LNCaP clone FGC (cell line): ENCODE measurements at regions not wholly inside any gene's neighbourhood (a gene's known extent, or its start where the extent isn't known, plus 50 kb on each side); places are given as distances from the start of the nearest gene placed in this dataset.
"Not testable (repeated sequence)": the region's sequence is repeated elsewhere in the genome, so short reads cannot be mapped to it uniquely, and the experiment has no call there.

Experiments
- DNase-seq: peaks from one replicate; pipeline ENCODE4 v3.0.0-alpha.2; 2011; ENCODE audit warnings: low read depth
- H3K4me3 ChIP-seq: 2 replicates; pipeline ENCODE4 v1.5.1; 2011; ENCODE audit warnings: mild to moderate bottlenecking, low read depth, low read length, control low read depth
- TF ChIP-seq, protein P1 (sequence below): IDR thresholded peaks from 2 replicates; pipeline ENCODE4 v1.5.1; 2012; ENCODE audit warnings: mild to moderate bottlenecking; ENCODE audit not compliant: control insufficient read depth, insufficient read depth; ENCODE audit errors: extremely low read depth

DNA sequence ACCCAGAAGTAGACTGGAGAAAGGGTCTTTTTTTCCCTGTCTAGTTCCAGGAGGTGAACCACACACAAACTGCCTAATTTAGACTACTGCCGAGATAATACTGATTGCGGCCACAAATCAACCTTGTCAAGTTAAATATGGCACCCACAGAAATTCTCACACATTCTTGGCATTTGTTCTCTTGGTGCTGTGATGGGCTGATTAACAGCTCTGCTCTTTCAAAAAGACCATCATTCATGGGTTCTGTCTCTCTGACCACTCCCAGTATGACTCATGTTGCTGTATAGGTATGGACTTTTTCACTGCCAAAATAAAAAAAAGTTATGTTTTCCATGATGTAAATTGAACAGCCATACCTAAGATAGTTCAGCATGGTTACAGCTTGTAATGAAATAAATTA lies 1003.5 kb upstream of the LCORL start:
- TF ChIP-seq, protein P1, sequence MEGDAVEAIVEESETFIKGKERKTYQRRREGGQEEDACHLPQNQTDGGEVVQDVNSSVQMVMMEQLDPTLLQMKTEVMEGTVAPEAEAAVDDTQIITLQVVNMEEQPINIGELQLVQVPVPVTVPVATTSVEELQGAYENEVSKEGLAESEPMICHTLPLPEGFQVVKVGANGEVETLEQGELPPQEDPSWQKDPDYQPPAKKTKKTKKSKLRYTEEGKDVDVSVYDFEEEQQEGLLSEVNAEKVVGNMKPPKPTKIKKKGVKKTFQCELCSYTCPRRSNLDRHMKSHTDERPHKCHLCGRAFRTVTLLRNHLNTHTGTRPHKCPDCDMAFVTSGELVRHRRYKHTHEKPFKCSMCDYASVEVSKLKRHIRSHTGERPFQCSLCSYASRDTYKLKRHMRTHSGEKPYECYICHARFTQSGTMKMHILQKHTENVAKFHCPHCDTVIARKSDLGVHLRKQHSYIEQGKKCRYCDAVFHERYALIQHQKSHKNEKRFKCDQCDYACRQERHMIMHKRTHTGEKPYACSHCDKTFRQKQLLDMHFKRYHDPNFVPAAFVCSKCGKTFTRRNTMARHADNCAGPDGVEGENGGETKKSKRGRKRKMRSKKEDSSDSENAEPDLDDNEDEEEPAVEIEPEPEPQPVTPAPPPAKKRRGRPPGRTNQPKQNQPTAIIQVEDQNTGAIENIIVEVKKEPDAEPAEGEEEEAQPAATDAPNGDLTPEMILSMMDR: no peak
- no peak for DNase-seq
- no peak overlapping the region for H3K4me3 ChIP-seq

DNA sequence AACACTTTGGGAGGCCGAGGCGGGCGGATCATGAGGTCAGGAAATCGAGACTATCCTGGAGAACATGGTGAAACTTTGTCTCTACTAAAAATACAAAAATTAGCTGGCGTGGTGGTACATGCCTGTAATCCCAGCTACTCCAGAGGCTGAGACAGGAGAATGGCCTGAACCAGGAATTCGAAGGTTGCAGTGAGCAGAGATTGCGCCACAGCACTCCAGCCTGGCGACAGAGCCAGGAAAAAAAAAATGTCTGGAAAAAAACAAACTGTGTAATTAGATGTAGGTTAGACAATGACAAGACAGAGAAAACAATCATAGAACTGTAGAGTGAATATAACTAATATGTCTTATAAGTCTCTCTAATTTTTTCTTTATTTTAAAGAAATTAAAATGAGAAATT lies 1002.5 kb upstream of the LCORL start:
- TF ChIP-seq, protein P1: no peak
- DNase-seq: no peak
- H3K4me3 ChIP-seq: no peak overlapping the region

DNA sequence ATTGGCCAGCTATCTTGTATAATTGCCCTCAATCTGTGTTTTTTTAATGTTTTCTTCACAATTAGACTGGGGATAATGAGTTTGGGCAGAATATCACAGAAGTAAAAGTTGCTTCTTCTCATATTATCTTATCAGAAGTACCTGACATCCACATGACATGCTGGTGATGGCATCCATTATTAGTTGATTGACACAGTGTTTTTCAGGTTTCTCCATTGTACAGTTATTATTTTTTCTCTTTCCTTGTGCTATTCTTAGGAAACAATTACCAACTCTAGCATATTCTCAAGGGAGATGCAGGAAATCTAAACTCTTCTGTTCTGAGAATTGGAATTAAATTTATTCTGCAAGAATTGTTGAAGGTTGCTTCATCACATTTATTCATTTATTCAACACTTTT lies 1000.1 kb upstream of the LCORL start:
- no peak overlapping the region for H3K4me3 ChIP-seq
- no peak for DNase-seq
- TF ChIP-seq, protein P1: no peak

DNA sequence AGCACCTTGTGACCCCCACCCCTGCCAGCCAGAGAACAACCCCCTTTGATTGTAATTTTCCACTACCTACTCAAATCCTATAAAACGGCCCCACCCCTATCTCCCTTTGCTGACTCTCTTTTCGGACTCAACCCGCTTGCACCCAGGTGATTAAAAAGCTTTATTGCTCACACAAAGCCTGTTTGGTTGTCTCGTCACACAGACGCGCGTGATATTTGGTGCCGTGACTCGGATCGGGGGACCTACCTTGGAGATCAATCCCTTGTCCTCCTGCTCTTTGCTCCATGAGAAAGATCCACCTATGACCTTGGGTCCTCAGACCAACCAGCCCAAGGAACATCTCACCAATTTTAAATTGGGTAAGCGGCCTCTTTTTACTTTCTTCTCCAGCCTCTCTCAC lies 995.0 kb upstream of the LCORL start:
- H3K4me3 ChIP-seq, DNase-seq: not testable (repeated sequence)

DNA sequence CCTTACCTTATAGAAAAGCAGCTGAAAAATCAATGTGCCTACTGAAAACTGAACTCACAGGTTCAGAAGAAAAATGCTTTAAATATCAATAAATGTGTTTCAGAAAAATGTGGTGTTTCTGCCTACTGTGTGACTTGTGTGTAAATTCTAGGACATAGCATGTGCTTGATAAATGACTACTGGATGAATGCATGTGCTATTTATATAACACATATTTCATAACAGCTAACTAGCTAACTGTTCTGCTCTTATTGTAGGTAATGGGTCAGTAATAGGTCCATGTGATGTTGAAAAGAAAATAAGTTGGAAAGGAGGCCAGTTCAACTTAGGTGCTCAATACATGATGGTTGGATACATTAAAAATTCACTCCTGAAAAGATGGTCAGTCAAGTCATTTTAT lies 993.0 kb upstream of the LCORL start:
- no peak overlapping the region for H3K4me3 ChIP-seq
- TF ChIP-seq, protein P1: no peak
- no peak for DNase-seq

DNA sequence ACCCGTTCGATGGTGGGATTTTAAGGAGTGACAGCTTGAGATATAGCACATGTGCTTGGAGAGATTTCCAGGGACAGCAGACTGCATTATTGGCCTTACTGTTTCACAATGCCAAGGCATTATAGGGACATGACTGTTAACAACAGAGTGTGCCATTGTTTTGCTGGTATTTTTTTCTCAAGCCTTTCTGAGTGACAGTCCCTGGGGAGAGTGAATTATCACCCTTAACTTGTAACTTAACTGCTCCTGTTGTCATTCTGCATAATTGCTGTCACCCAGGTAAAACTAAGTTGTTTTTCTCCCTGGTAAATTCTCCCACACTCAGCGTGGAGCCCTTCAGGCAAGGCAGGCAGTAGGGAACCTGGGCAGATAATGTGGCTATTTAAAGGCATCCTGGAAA lies 989.2 kb upstream of the LCORL start:
- no peak overlapping the region for H3K4me3 ChIP-seq
- no peak for DNase-seq
- TF ChIP-seq, protein P1: no peak

DNA sequence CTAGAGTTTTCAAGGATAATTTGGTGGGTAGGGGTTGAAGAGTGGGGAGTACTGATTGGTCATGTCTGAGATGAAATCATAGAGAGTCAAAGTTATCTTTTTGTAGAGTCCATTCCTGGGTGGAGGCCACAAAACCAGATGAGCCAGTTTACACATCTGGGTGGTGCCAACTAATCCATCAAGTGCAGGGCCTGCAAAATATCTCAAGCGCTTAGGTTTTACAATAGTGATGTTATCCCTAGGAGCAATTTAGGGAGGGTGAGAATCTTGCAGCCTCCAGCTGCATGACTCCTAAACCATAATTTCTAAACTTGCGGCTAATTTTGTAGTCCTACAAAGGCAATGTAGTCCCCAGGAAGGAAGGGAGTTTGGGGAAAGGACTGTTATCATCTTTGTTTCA lies 988.3 kb upstream of the LCORL start:
- no peak for DNase-seq
- TF ChIP-seq, protein P1: no peak
- H3K4me3 ChIP-seq: no peak overlapping the region

DNA sequence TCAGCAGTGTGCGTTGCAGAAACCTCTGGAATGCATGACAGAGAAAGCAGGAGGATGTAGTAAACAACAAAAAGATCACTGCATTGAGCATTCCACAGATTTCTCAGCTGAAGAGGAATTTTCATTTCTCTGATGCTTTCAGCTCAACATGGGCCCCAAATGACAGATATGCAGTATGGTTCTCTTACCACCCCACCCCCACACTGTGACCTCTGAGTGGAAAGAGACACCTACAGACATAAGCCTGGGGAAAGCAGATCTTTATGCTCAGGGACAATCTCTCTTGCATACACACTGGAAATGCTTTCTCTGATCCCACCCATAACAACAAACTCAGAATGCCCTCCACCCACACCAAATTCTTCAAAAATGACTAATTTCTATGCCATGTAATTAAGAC lies 983.7 kb upstream of the LCORL start:
- H3K4me3 ChIP-seq: no peak overlapping the region
- DNase-seq: no peak
- TF ChIP-seq, protein P1: no peak
